GM21367 (cell line): ENCODE measurements at regions not wholly inside any gene's neighbourhood (a gene's known extent, or its start where the extent isn't known, plus 50 kb on each side); places are given as distances from the start of the nearest gene placed in this dataset.
"Not testable (repeated sequence)": the region's sequence is repeated elsewhere in the genome, so short reads cannot be mapped to it uniquely, and the experiment has no call there.

ENCODE experiments used
- ATAC-seq: cut with Tn5 transposase; IDR thresholded peaks from one replicate; pipeline ENCODE4 v1.9.1; 2021; ENCODE audit not compliant: unreplicated experiment

GRCh38 chr2:7621018-7621814 is 704.0 kb downstream of the RNF144A start:
- no peak for ATAC-seq

- ATAC-seq, result peak; percentile 72
Measured at GRCh38 chr2:7625392-7626138, 708.4 kb downstream of the RNF144A start.

- no peak for ATAC-seq
Measured at GRCh38 chr2:7626139-7626537, 708.9 kb downstream of the RNF144A start.

- no peak for ATAC-seq
Measured at GRCh38 chr2:7627583-7627982, 710.4 kb downstream of the RNF144A start.

- no peak for ATAC-seq
Measured at GRCh38 chr2:7632420-7632819, 715.2 kb downstream of the RNF144A start.

GRCh38 chr2:7633566-7634153 is 716.4 kb downstream of the RNF144A start:
- no peak for ATAC-seq

GRCh38 chr2:7634409-7634808 is 717.2 kb downstream of the RNF144A start:
- ATAC-seq, result no peak

- no peak for ATAC-seq
Measured at GRCh38 chr2:7639476-7639875, 722.3 kb downstream of the RNF144A start.

- ATAC-seq, result not testable (repeated sequence)
Measured at GRCh38 chr2:7641272-7641671, 724.1 kb downstream of the RNF144A start.

GRCh38 chr2:7646024-7646423 is 728.8 kb downstream of the RNF144A start:
- no peak for ATAC-seq

GRCh38 chr2:7646661-7647060 is 729.4 kb downstream of the RNF144A start:
- ATAC-seq, result no peak

- ATAC-seq, result no peak
Measured at GRCh38 chr2:7648221-7648795, 731.1 kb downstream of the RNF144A start.

GRCh38 chr2:7649461-7650228 is 732.4 kb downstream of the RNF144A start:
- ATAC-seq, result no peak

- ATAC-seq, result no peak
Measured at GRCh38 chr2:7653617-7654016, 736.4 kb downstream of the RNF144A start.

- no peak for ATAC-seq
Measured at GRCh38 chr2:7655629-7656028, 738.4 kb downstream of the RNF144A start.

GRCh38 chr2:7657526-7657925 is 740.3 kb downstream of the RNF144A start:
- not testable (repeated sequence) for ATAC-seq

GRCh38 chr2:7658486-7658885 is 741.3 kb downstream of the RNF144A start:
- ATAC-seq, result no peak

GRCh38 chr2:7660816-7661215 is 743.6 kb downstream of the RNF144A start:
- ATAC-seq, result no peak

GRCh38 chr2:7661502-7661901 is 744.3 kb downstream of the RNF144A start:
- no peak for ATAC-seq

GRCh38 chr2:7665880-7666279 is 748.7 kb downstream of the RNF144A start:
- ATAC-seq, result no peak
